GM21619 (cell line): ENCODE measurements at regions not wholly inside any gene's neighbourhood (a gene's known extent, or its start where the extent isn't known, plus 50 kb on each side); places are given as distances from the start of the nearest gene placed in this dataset.
"Not testable (repeated sequence)": the region's sequence is repeated elsewhere in the genome, so short reads cannot be mapped to it uniquely, and the experiment has no call there.

ENCODE experiments used
- ATAC-seq: cut with Tn5 transposase; IDR thresholded peaks from one replicate; pipeline ENCODE4 v1.9.1; 2021; ENCODE audit not compliant: unreplicated experiment

DNA sequence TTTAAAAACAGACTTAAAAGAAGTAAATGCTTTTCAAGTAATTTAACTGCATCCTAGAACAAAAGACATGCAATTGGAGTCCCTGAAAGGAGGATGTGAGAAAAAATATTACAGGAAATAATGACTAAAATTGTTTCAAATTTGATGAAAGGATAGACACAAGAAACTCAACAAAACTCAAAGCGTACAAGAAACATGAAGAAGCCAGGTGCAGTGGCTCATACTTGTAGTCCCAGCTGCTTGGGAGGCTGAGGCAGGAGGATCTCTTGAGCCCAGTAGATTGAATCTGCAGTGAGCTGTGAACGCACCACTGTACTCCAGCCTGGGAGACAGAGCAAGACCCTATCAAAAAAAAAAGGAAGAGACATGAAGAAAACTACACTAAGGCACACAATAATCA is 118.1 kb upstream of the SLC39A10 start:
- no peak for ATAC-seq

DNA sequence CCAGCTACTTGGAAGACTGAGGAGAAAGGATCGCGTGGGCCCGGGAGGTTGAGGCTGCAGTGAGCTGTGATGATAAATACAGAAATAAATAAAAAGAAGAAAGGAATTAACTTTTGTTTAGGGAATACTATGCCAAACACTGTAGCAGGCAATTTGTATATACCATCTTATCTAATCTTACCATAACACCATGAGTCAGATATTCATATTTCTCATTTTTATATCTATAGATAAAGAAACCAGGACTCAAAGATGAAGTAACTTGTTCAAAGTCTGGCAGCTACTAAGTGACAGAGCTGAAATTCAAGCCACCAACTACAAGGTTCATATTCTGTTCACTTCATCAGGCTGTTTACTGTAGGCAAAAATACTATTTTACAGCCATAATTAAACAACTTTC is 119.2 kb upstream of the SLC39A10 start:
- no peak for ATAC-seq

DNA sequence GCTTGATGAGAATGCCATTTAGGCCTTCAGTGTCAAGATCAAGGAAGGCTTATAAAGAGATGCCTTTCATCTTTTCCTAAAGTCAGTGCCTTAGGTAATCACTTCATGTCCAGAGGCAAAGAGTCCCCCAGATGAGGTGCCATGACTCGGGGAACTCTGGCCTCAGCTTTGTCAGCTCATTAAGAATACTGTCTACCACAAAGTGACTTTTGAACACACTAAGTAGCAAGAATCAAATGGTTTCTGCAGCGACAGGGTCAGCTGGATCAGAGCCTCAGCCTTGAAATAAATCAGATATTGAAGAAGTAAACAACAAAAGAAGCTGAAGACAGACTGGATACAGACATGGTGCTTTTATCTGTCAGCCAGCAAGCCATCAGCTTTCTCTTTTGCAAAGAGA is 120.1 kb upstream of the SLC39A10 start:
- no peak for ATAC-seq

DNA sequence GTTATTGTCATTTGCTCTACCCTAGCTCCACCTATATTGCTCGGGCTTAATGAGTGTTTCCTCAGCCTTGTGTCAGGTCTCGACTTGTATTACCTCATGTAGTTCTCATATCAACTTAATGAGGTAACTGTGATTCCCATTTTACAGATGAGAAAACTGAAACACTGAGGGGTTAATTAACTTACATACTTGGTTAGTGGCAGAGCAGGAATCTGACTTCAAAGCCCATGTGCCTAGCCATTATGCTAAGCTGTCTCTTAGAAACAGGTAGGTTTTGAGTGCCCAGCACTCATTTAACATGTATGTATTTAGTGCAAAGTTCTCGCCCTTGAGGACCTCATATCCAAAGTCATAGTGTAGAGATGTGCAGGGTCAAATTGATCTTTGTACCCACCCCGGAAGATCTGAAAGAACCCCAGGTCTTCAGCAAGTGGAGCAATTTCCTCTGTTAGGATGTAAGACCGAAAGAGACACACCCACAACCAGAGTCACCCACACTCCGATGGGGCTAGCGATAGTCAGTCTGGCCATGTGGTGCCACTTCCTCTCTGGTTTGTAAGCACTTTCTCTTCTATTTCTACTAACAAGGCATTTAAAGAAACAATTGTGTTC is 121.0 kb upstream of the SLC39A10 start:
- peak; percentile 90 for ATAC-seq

DNA sequence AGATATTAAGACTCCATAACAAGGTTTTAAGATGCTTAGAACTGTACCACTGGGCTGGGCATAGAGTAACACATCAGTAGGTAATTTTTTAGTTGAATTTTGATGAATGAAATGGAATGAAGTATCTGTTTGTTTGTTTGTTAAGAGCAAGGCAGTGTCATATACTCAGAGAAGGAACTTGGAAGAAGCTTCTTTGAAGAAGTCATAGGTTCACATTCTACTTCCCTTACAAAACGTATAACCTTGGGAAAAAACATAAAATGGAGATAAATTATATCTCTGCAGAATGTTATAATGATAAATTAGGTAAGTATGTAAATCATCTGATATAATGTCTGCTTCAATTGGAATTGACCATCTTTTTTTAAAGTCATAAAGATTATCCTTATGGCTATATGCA is 122.1 kb upstream of the SLC39A10 start:
- no peak for ATAC-seq

DNA sequence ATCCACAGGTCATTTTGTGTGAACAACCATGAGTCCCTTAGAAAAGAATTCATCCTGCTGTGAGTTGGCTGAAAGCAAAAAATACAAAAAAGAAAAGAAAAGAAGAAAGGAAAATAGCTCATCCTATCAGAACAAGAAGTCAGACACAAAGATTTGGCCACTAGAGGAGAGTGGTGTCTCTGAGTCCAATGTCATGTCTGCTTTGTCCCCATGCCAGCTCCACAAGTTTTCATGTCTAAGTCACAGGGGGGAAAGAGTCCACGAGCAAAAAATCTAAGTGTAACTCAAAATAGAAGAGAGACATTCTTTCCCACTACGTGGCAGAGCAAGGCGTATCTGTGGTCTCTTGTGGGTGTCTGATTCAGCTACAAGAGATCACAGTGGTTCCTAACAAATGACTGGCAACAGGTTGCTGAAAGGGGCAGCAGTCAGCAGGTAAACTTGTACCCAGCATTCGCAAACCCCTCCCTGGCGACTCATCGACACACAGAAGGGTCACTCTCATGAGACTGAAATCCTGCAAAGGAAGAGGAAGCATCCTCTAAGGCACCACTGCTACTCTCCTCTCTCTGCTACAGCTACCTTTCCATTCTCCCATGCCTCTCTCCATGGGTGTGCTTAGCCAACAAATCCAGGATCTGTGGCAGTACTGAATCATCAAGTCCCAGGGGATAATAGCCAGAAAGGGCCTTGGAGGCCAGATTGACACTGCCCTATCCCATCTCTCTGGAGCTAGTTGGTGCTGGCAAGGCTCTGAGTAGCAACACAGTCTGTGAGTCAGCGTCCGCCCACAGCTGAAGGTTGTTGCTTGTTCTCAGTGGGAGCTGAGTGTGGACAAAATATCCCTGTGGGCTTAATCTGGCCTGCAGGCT is 123.0 kb upstream of the SLC39A10 start:
- peak; percentile 20 for ATAC-seq

DNA sequence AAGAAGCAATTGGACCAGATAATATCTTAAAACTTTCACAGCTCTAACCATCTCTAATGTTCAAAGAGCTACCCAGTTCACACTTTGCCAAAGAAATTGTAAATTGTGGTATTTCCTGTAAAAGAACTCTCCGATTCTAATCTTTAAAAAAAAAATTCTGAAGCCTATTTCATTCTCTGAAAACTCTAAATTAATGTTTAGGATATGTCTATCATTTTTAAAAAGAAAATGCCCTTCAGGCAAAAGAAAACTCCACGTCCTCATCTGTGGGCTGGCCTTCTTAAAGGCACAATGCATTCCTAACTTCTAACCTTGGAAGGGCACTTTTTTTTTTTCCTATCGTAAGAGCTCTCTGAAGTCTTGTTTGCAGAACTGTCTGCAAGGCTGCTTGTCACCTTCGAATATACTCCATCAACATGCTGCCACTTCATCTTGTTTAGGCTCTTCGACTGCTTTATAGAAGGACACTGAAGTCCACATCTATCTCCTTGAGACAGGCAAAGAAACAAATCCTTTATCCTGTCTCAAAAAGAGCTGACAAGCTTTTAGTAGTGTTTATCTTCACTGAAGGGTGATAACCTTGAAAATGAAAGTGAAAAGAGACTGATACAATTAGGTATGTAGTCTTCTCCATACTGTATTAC is 124.3 kb upstream of the SLC39A10 start:
- peak; percentile 39 for ATAC-seq

DNA sequence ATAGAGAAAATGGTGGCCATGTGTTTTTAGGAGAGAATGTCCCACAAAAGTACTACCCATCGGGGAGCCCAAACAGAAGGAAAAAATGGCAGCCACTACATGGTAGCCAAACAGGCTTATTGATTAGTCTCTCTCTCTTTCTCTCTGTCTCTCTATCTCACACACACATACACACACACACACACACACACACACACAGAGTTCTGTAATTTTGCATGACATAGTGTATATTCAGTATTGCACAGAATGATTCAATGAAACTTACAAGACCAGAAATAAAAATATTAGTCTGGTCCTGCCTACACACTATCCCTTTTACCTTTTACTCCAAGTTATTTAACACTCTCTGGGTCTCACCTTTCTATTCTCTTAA is 124.8 kb upstream of the SLC39A10 start:
- ATAC-seq: no peak

DNA sequence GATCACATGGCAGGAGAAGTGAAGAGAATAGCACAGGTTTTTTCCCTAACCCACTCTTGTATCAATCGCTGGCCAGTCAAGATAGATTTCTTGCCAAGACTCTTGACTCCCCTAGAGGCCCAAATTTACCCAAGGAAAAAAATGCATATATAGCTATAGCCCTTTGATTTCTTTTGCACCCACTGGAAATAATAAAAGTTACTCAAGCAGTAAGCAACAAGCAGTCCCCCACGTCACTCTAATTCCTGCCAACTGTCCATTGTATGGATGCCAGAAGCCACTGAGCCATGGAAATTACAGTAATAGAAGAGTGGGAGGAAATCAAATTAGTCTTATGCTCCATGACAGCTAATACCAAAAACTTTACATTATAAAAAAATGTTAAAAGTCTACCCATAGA is 125.3 kb upstream of the SLC39A10 start:
- ATAC-seq: no peak

DNA sequence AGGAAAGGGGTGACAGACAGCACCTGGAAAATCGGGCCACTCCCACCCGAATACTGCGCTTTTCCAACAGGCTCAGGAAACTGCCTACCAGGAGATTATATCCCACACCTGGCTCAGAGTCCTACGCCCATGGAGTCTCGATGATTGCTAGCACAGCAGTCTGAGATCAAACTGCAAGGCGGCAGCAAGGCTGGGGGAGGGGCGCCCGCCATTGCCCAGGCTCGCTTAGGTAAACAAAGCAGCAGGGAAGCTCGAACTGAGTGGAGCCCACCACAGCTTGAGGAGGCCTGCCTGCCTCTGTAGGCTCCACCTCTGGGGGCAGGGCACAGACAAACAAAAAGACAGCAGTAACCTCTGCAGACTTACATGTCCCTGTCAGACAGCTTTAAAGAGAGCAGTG is 133.8 kb upstream of the SLC39A10 start:
- not testable (repeated sequence) for ATAC-seq

DNA sequence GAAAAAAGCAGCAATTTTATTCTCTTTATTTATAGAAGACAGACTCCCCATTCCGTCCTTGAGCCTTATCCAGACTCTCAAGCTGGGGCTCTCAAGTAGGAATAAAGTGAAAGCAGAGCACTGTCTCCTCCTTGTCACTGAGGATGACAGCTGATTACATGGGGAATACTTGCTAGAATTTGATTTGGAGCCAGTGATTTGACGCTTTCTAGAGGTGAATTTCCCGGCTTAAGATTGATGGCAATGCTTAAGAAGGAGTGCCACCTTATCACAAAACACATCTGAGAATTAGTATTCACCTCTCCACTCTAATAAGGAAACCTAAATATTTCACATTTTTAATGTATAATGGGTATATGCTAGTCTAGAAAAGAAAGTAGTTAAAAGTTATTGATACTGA is 135.4 kb upstream of the SLC39A10 start:
- ATAC-seq: no peak

DNA sequence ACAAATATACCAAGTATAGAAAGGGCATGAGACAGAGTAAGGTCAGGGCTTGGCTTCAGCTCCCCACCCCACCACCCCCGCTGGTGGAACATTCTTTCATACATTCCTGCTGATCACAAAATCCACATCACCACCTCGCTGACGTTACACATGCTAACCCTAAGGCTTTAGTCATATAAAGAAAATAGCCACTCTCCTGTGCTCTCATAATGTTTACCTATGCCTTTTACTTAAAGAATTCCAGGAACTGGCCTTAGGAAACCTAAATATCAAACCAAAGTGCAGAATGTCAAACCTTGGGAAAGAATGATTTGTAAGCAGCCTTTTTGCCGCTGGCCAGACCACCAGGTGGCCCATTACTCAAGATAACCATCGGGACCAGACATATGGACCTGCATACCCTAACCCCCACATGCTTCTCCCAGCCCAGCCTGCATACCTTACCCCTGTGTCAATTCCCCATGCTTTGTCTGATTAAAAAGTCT is 136.3 kb upstream of the SLC39A10 start:
- no peak for ATAC-seq

DNA sequence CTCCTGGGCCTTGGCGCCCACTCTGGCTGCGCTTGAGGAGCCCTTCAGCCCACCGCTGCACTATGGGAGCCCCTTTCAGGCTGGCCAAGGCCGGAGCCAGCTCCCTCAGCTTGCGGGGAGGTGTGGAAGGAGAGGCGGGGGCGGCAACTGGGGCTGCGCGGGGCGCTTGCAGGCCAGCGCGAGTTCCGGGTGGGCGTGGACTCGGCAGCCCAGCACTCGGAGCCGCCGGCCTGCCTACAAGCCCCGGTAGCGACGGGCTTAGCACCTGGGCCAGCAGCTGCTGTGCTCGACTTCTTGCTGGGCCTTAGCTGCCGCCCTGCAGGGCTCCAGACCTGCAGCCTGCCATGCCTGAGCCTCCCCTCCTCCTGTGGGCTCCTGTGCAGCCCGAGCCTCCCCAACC is 141.5 kb upstream of the SLC39A10 start:
- no peak for ATAC-seq

DNA sequence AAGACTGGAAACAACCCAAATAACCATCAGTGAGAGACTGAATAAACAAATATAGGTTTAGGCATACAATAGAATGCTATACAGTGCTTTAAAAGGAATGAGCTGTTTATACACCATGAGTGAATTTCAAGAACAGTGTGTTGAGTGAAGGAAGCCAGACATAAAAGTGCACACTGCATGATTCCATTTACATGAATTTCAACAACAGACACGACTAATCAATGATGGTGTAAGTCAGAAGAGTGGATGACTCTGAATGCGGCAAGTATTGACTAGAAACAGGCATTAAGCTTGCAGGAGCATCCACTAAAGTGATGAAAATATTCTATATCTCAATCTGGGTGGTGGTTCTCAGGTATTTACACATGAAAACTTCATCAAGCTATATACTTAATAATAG is 142.7 kb upstream of the SLC39A10 start:
- no peak for ATAC-seq

DNA sequence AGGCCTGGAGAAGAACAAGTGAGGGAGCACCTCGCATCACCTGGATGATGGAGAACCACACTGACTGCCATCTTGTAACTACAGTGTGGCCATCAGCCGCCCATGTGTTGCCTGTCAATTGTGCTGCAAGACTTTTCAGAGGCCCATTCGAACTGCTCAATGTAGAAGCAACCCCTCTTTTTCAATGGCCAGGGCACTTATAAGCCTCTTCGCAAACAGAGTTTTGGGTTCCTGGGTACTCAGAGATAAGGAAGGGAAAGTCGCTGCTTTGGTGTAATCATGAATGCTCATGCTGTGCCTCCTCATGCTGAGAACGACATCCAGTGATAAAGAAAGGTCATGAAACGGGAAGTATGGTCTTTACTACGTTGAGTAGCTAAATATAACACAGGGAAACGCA is 143.9 kb upstream of the SLC39A10 start:
- no peak for ATAC-seq

DNA sequence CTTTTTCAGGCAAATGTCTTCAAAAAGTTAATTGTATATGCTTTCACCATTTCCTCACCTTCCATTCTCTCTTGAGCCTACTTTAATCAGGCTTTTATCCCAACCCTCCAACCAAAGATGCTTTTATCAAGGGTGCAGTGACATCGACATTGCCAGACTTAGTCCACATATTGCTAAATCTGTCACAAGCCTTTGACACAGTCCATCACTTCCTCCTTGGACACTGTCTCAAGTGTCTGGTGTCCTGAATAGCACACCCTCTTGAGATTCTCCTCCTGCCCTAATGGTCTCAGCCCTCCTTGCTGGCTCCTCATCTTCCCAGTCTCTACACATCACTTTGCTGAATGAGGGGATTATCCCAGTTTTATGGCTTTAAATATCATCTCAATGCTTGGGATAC is 147.5 kb upstream of the SLC39A10 start:
- no peak for ATAC-seq

DNA sequence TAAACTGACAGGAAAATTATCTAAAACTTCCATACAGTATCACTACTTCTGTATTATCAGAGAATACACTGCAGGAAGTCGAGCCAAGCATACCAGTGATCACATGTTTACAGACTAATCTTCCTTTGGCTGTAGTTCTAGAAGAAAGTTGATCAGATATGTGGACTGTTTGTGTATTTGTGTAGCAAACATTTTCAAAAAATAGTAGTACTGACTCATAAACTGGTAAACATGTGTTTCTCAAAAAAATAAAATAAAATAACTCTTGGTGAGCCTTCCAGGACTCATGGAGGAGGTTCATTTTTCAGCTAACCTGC is 148.9 kb upstream of the SLC39A10 start:
- ATAC-seq: no peak

DNA sequence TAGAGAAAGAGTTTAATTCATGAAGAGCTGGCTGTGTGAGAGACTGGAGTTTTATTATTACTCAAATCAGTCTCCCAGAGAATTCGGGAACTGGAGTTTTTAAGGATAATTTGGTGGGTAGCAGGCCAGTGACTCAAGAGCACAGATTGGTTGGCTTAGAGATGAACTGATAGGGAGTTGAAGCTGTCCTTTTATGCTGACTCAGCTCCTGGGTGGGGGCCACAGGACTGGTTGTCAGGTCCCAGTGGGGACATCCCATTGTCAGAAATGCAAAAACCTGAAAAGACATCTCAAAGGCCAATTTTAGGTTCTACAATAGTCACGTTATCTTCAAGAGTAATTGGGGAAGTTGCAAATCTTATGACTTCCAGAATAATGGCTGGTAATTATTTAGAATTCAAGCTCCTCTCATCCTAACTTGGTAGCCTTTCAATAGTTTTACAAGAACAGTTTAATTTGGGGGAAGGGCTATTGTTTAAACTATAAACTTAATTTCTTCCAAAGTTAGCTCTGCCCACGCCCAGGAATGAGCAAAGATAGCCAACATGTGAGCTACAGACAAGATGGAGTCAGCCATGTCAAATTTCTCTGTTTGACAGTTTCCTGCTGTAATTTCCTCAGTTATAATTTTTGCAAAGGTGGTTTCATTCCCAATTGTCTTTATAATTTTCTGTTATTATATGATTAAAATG is 149.4 kb upstream of the SLC39A10 start:
- ATAC-seq: no peak

DNA sequence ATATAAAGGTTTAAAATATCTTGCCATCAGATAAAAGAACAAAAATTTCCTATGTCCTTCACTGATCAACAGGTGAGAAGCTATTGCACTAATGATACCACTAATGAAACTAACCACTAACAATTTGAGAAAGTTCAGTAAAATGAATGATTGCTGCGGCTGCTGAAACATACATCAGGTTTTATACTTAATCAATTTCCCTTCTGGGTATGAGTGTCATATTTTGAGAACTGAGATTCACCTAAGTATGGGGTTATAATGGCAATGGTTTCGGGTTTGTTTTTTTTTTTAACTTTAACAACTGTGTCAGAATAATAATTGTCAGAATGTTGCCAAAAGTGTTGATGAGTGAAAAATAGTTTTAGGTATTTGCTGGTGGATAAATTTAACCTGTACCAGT is 151.3 kb upstream of the SLC39A10 start:
- peak; percentile 98 for ATAC-seq

DNA sequence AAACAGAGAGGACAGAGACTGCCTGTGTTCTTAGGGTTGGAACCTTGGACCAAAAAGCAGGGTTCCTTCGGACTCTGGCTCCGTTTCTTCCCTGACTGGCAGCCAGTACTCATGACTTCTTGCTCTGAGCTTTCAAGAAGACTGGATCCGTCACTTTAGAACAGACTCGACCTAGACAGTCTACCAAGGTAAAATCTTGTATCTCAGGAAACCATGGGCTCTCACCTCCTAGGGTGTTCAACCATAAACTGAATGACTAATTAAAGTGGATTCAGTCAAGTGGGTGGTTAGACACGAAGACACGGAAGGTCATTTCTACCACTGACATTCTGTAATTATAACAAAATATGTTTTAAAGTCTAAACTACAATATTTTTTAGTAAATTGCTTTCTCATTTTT is 153.8 kb upstream of the SLC39A10 start:
- no peak for ATAC-seq

DNA sequence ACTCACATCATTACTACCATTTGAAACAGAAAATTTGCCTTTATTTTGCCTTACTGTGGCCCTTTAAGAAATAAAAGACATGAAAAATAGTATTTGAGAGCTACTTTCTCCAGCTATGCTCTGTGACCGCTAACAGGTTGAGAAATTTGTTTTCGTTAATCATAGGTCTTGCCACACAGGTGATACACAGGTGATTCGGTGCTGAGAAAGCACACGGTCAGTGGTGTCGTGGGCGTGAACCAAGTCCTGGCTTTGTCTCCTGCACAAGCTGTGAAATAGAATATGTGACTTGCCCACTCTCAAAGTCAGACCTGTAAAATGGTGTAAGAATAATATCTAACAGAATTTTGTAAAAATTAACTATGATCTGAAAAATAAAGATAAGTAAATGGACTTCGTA is 155.3 kb upstream of the SLC39A10 start:
- ATAC-seq: no peak

DNA sequence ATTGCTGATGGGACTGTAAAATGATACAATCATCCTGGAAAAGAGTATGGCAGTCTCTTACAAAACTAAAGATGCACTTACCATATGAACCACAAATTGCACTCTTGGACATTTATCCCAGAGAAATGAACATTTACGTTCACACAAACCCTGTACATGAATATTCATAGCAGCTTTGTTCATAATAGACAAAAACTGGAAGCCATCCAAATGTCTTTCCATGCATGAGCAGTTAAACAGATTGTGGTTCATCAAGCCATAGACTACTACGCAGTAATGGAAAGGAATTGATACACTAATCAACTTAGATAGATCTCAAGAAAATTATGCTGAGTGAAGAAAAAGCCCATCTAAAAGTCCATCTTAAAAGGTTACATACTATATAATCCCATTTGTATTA is 156.1 kb upstream of the SLC39A10 start:
- ATAC-seq: no peak
